BLaER1 treated with 17β-estradiol and CSF1 and Interleukin-3, amounts not matched to agents 10 nM and 100 nM (cell line): ENCODE measurements at regions not wholly inside any gene's neighbourhood (a gene's known extent, or its start where the extent isn't known, plus 50 kb on each side); places are given as distances from the start of the nearest gene placed in this dataset.

Source experiments
- H3K27ac ChIP-seq, 11 experiments: shearing (Covaris generic); formaldehyde crosslinking; 2 replicates each; pipeline ENCODE4 v1.8.1; 2022
- H3K27me3 ChIP-seq, 11 experiments: shearing (Covaris generic); formaldehyde crosslinking; 2 replicates each; pipeline ENCODE4 v1.8.1; 2022
- H3K36me3 ChIP-seq, 11 experiments: shearing (Covaris generic); formaldehyde crosslinking; 2 replicates each; pipeline ENCODE4 v1.8.1; 2022
- H3K4me1 ChIP-seq, 10 experiments: shearing (Covaris generic); formaldehyde crosslinking; 2 replicates each; pipeline ENCODE4 v1.8.1; 2022
- H3K4me2 ChIP-seq, 11 experiments: shearing (Covaris generic); formaldehyde crosslinking; 2 replicates each; pipeline ENCODE4 v1.8.1; 2022
- H3K4me3 ChIP-seq, 10 experiments: shearing (Covaris generic); formaldehyde crosslinking; 2 replicates each; pipeline ENCODE4 v1.8.1; 2022
- H3K9ac ChIP-seq, 11 experiments: shearing (Covaris generic); formaldehyde crosslinking; 2 replicates each; pipeline ENCODE4 v1.8.1; 2022
- H3K9me3 ChIP-seq, 11 experiments: shearing (Covaris generic); formaldehyde crosslinking; replicated peaks in 1 of 11; 2 replicates each; pipeline ENCODE4 v1.8.1; 2022
- H4K20me1 ChIP-seq, 11 experiments: shearing (Covaris generic); formaldehyde crosslinking; 2 replicates each; pipeline ENCODE4 v1.8.1; 2022
- Cebpa-rat ChIP-seq, 11 experiments: shearing (Covaris generic); IDR thresholded peaks; 2 replicates each; pipeline ENCODE4 v1.8.1; 2022

DNA sequence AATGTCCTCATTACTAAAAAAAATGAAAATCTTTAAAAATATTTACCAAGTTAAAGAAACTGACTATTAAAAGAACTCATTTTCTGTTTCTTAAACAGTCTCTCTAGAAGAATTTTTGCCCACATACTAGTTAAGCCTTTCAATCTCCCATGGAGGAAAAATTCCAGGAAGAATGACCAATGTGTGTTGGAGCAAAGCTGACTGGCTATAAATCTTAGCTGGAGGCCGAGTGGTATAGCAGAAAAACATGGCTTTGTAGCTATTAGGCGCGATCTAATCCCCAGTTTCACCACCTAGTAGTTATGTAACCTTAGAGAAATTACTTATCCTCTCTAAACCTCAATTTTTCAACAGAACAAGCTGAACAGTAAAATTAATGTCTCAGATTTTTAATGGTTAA, 135.5 kb upstream of the PRLR start:
- Histone ChIP-seq H4K20me1 (no peaks in the 10 kb centered on the region), H3K4me2 (no peak overlapping the region), H3K9ac (no peak overlapping the region), H3K4me1 (no peaks in the 10 kb centered on the region), H3K4me3 (no peak overlapping the region), H3K27me3 (no peaks in the 10 kb centered on the region), H3K9me3 (no peaks in the 10 kb centered on the region), H3K27ac (no peak overlapping the region), H3K36me3 (no peaks in the 10 kb centered on the region)
- no peak for TF ChIP-seq Cebpa-rat (IDR thresholded peaks at IDR 0.05)

DNA sequence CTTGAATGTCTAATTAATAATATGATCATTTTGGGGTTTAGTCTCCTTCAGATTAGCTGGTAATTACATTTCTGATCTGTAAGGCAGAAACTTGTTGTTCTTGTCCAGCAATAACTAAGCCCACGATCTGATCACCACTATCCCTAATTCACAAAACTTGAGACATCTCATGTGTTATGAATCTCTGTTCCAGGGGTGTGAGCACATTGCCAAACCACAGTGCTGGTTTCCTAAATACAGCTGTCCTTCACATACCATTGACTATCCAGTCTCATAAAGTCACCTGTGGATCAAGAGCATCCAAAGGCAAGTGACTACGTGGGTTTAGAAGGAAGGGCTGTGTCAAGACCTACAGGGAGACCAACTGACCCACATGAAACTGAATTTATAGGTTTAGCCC, 134.1 kb upstream of the PRLR start:
- Histone ChIP-seq H3K9me3 (no peaks in the 10 kb centered on the region), H3K9ac (no peak overlapping the region), H3K36me3 (no peaks in the 10 kb centered on the region), H3K27me3 (no peaks in the 10 kb centered on the region), H3K4me3 (no peak overlapping the region), H4K20me1 (no peaks in the 10 kb centered on the region), H3K27ac (no peak overlapping the region), H3K4me1 (no peaks in the 10 kb centered on the region), H3K4me2 (no peak overlapping the region)
- no peak for TF ChIP-seq Cebpa-rat (IDR thresholded peaks at IDR 0.05)

DNA sequence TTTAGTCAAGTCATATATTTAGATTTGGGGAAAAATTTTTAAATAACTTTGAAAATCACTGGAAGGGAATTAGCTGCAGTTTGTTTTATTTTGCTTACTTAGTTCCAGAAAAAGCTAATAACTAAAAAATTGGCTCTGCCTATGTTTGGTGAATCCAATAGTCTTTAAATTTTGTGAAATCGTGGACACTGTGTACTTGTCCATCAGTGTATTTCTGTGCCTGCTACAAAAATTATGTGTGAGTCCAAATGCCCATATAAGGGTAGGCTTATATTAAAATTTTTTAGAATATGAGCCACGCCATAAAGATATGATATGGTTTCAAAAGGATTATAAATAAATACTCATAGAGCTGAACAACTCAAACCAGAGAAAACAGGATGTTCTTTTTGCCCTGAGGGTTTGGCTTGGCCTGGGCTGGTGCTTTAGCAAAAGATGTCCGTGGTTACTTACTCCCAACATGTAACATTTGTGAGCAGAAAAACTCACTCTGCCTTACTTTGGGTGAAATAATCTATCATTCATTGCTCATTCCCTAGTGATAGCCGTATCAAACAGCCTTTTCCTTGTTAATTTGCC, 133.2 kb upstream of the PRLR start:
- Histone ChIP-seq H3K4me2 (no peak overlapping the region), H3K27ac (no peak overlapping the region), H3K4me1 (no peaks in the 10 kb centered on the region), H3K27me3 (no peaks in the 10 kb centered on the region), H3K9me3 (no peaks in the 10 kb centered on the region), H3K4me3 (no peak overlapping the region), H4K20me1 (no peaks in the 10 kb centered on the region), H3K9ac (no peak overlapping the region), H3K36me3 (no peaks in the 10 kb centered on the region)
- TF ChIP-seq Cebpa-rat (IDR thresholded peaks at IDR 0.05), result no peak

DNA sequence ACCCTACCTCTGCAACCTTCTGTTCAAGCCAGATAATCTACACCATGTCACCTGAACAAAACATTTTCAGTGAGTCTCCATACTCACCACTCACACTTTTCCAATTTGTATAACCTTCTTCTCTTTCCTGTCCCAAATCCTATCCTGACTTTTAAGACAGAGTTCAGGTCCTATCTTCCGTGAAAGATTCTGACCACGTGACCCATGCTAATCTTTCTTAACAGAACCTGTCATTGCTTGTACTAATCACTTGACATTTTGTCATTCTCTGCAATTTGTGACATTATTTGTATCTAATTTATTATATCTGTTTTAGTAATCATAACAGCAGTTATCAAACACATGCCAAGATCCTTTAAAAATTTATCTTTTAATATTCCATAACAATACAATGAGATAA, 132.5 kb upstream of the PRLR start:
- Histone ChIP-seq H3K27me3 (no peaks in the 10 kb centered on the region), H3K27ac (no peak overlapping the region), H3K4me3 (no peak overlapping the region), H4K20me1 (no peaks in the 10 kb centered on the region), H3K9me3 (no peaks in the 10 kb centered on the region), H3K4me2 (no peak overlapping the region), H3K9ac (no peak overlapping the region), H3K4me1 (no peaks in the 10 kb centered on the region), H3K36me3 (no peaks in the 10 kb centered on the region)
- TF ChIP-seq Cebpa-rat (IDR thresholded peaks at IDR 0.05), result no peak

DNA sequence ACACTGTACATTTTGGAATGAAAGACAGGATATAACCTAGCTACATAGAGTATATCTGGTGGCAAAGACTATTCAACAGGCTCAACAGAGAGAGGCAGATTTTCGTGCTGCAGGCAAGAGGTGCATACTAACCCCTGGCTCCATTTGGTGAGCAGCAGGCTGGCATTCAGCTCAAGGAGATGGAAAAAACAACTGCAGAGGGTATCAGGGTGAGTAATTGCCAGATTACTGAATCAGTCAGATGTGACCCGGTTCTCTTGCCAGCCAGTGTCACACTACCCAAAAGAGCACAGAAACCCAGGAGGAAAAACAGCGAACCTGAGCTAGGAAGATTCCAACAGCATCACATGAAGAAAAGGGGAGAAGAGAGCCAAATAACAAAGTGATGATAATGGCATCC, 130.4 kb upstream of the PRLR start:
- no peak overlapping the region for H3K9ac ChIP-seq
- no peaks in the 10 kb centered on the region for H3K4me1 ChIP-seq
- H3K27me3 ChIP-seq, result no peaks in the 10 kb centered on the region
- no peak for TF ChIP-seq Cebpa-rat (IDR thresholded peaks at IDR 0.05)
- no peak overlapping the region for H3K4me3 ChIP-seq
- no peaks in the 10 kb centered on the region for H3K36me3 ChIP-seq
- H3K27ac ChIP-seq, result no peak overlapping the region
- no peak overlapping the region for H3K4me2 ChIP-seq
- H3K9me3 ChIP-seq, result no peaks in the 10 kb centered on the region
- no peaks in the 10 kb centered on the region for H4K20me1 ChIP-seq

DNA sequence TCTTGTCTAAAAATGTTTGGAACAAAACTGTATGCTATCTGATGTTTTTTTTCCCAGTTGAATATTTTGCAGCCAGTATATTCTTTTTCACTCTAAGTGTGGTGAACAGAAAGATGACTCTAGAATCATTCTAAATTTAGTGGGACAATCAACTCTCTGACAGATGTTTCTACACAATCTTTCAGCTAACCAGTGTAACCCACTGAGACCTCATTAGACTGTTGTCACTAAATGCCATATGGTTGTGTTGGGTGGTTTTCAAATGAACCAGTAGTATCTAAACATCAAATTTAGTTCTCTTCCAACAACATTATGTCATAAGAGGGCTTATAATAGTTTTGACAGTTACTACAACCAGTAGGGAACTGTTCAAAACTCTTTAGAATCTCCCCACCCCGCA, 129.6 kb upstream of the PRLR start:
- no peak for TF ChIP-seq Cebpa-rat (IDR thresholded peaks at IDR 0.05)
- Histone ChIP-seq H3K27ac (no peak overlapping the region), H3K4me1 (no peaks in the 10 kb centered on the region), H3K36me3 (no peaks in the 10 kb centered on the region), H3K4me2 (no peak overlapping the region), H3K4me3 (no peak overlapping the region), H3K9ac (no peak overlapping the region), H3K9me3 (0 out of 22 replicates have a peak, but pooled peaks cover 0 to 2% (median 0%) of the 10 kb centered on the region in 11 experiments), H3K27me3 (no peaks in the 10 kb centered on the region), H4K20me1 (no peaks in the 10 kb centered on the region)

DNA sequence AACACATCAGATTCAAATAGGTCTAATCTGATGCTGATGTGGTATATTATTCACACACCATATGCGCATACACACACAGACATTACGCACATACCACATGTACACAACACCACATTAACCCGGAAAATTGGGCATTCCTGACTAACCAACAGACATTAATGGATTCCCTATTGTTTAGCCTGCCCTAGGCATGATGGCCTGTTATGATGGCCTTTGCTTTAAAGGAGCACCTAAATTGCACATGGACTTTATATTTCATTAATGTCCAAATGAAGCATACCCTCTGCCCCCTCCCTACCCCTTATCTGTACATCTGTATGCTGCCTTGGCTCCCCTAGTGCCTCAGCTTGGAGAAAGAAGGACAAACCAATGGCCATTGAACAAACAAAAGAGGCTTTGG, 127.7 kb upstream of the PRLR start:
- H3K36me3 ChIP-seq, result no peaks in the 10 kb centered on the region
- no peak overlapping the region for H3K9ac ChIP-seq
- H3K4me2 ChIP-seq, result no peak overlapping the region
- H4K20me1 ChIP-seq, result no peaks in the 10 kb centered on the region
- no peak overlapping the region for H3K27ac ChIP-seq
- H3K9me3 ChIP-seq, result peaks cover 7 to 19% (median 13%) of the 10 kb centered on the region in 11 experiments; a peak in 21 of 22 replicates
- no peaks in the 10 kb centered on the region for H3K27me3 ChIP-seq
- no peak overlapping the region for H3K4me3 ChIP-seq
- H3K4me1 ChIP-seq, result no peaks in the 10 kb centered on the region
- TF ChIP-seq Cebpa-rat (IDR thresholded peaks at IDR 0.05), result no peak

DNA sequence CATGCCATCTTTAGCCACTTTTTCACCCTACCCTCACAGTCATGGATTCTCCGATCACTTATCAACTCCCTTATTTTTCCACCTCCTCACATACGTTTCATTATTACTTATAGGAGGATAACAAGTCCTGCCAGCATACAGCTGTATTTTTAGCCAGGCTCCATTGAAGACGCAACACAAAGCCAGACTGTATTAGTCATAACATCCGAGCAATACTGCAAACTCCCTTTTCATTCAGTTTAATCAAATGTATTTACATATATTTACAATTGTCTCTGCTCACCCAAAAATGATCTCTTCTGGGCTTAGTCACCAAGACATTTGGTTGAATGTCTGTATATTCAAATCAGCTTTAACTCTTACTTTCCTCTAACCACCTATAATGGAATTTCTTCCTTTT, 126.4 kb upstream of the PRLR start:
- Histone ChIP-seq H3K27ac (no peak overlapping the region), H3K27me3 (no peaks in the 10 kb centered on the region), H3K4me1 (no peaks in the 10 kb centered on the region), H4K20me1 (no peaks in the 10 kb centered on the region), H3K4me3 (no peak overlapping the region), H3K36me3 (no peaks in the 10 kb centered on the region), H3K9me3 (peaks cover 18 to 31% (median 25%) of the 10 kb centered on the region in 11 experiments), H3K4me2 (no peak overlapping the region), H3K9ac (no peak overlapping the region)
- no peak for TF ChIP-seq Cebpa-rat (IDR thresholded peaks at IDR 0.05)

DNA sequence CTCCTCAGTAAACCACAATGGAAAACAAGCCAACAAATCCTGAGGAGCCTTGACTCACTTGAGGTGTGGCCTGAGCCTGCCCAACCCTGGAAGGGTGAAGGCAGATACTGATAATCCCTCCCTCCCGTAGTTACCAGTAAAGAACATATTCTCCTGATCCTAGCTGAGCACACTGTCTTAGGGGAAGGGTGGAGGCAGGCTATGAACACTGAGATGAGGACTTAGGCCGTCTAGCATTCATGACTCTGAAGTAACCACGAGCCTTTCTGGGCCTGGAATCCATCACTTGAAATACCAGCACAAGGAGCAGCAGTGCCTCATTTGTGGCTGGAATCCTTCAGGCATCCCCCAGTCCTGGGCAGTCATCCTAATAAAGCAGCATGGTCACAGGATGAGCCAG, 124.5 kb upstream of the PRLR start:
- H3K27me3 ChIP-seq, result no peaks in the 10 kb centered on the region
- no peak overlapping the region for H3K4me2 ChIP-seq
- H3K4me3 ChIP-seq, result no peak overlapping the region
- H3K9ac ChIP-seq, result no peak overlapping the region
- H3K36me3 ChIP-seq, result no peaks in the 10 kb centered on the region
- H3K27ac ChIP-seq, result no peak overlapping the region
- no peak for TF ChIP-seq Cebpa-rat (IDR thresholded peaks at IDR 0.05)
- peaks cover 35 to 51% (median 37%) of the 10 kb centered on the region in 11 experiments for H3K9me3 ChIP-seq
- no peaks in the 10 kb centered on the region for H3K4me1 ChIP-seq
- H4K20me1 ChIP-seq, result no peaks in the 10 kb centered on the region

DNA sequence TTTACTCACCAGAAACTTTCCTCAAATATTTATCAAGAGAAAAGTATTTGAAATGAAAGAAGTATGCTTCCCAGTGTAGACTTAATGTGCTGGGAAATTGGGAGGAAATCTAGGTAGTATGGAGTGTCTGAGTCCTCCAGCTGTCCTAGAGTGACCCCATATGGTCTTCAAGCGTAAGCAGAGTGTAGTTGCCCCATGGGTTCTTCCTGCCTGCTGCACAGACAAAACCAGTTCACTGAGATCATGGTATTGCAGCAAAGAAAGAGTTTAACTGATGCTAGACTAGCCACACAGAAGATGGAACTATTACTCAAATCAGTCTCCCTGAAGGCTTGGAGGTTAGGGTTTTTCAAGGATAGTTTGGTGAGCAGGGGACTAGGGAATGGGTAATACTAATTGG, 114.9 kb upstream of the PRLR start:
- no peak for TF ChIP-seq Cebpa-rat (IDR thresholded peaks at IDR 0.05)
- Histone ChIP-seq H3K9me3 (peaks cover 5 to 41% (median 17%) of the 10 kb centered on the region in 11 experiments; a peak in 18 of 22 replicates), H3K36me3 (no peaks in the 10 kb centered on the region), H3K27ac (no peak overlapping the region), H3K4me1 (no peaks in the 10 kb centered on the region), H3K27me3 (no peaks in the 10 kb centered on the region), H3K4me2 (no peak overlapping the region), H4K20me1 (no peaks in the 10 kb centered on the region), H3K4me3 (no peak overlapping the region), H3K9ac (no peak overlapping the region)
